Right atrium auricular region (tissue), 2 donors: ENCODE measurements at regions not wholly inside any gene's neighbourhood (a gene's known extent, or its start where the extent isn't known, plus 50 kb on each side); places are given as distances from the start of the nearest gene placed in this dataset.

Experiments
- DNase-seq: peaks from one replicate; pipeline ENCODE4 v3.0.0-alpha.2; 2019; ENCODE audit warnings: low spot score
- H3K27ac ChIP-seq, 2 donors: fragments of 200-600 bp; sonication (generic); 1 replicate in 1 of 2; 2 replicates in 1 of 2; pipeline ENCODE4 v1.5.1; 2016 to 2019
- H3K27me3 ChIP-seq, 2 donors: fragments of 200-600 bp; sonication (generic); one replicate each; pipeline versions ENCODE4 v1.5.1 to v1.6.0; 2017 to 2019
- H3K36me3 ChIP-seq: fragments of 200-600 bp; sonication (generic); one replicate; pipeline ENCODE4 v1.5.1; 2016
- H3K4me1 ChIP-seq, 2 donors: fragments of 200-600 bp; sonication (generic); one replicate each; pipeline versions ENCODE4 v1.5.1 to v1.6.0; 2017 to 2019
- H3K4me3 ChIP-seq, 2 donors: fragments of 200-600 bp; sonication (generic); 1 replicate in 1 of 2; 2 replicates in 1 of 2; pipeline ENCODE4 v1.5.1; 2017 to 2019; ENCODE audit warnings: mild to moderate bottlenecking in 1 of 2, moderate library complexity in 1 of 2
- H3K9me3 ChIP-seq, 2 donors: fragments of 200-600 bp; sonication (generic); one replicate each; pipeline ENCODE4 v1.5.1; 2019
- CTCF ChIP-seq, 2 donors: fragments of 200-600 bp; sonication (generic); IDR thresholded peaks; one replicate each; pipeline ENCODE4 v1.5.1; 2019; ENCODE audit warnings: antibody characterized with exemption in 2 of 2

GRCh38 chr2:81007104-81007503 lies 702.6 kb upstream of the LRRTM1 start:
- no peak overlapping the region for H3K27ac ChIP-seq
- no peak overlapping the region for H3K4me3 ChIP-seq
- no peaks in the 10 kb centered on the region for H3K36me3 ChIP-seq
- no peak for DNase-seq
- H3K9me3 ChIP-seq, result peaks cover 0 to 25% of the 10 kb centered on the region in 2 donors
- no peaks in the 10 kb centered on the region for H3K27me3 ChIP-seq
- no peaks in the 10 kb centered on the region for H3K4me1 ChIP-seq
- TF ChIP-seq CTCF (IDR thresholded peaks at IDR 0.05), result no peak

GRCh38 chr2:81002906-81003305 lies 698.4 kb upstream of the LRRTM1 start:
- H3K9me3 ChIP-seq, result peaks cover 0 to 25% of the 10 kb centered on the region in 2 donors

GRCh38 chr2:80987466-80987865 lies 682.9 kb upstream of the LRRTM1 start:
- no peaks in the 10 kb centered on the region for H3K36me3 ChIP-seq
- no peak overlapping the region for H3K4me3 ChIP-seq
- no peak overlapping the region for H3K27ac ChIP-seq
- H3K27me3 ChIP-seq, result no peaks in the 10 kb centered on the region
- DNase-seq, result no peak
- H3K9me3 ChIP-seq, result no peaks in the 10 kb centered on the region
- no peaks in the 10 kb centered on the region for H3K4me1 ChIP-seq
- TF ChIP-seq CTCF (IDR thresholded peaks at IDR 0.05), result no peak

More at GRCh38 chr2:81002906-81003305, 698.4 kb upstream of the LRRTM1 start:
- Histone ChIP-seq H3K4me1 (no peaks in the 10 kb centered on the region), H3K36me3 (no peaks in the 10 kb centered on the region), H3K4me3 (no peak overlapping the region), H3K27ac (no peak overlapping the region), H3K27me3 (no peaks in the 10 kb centered on the region)
- DNase-seq, result no peak
- no peak for TF ChIP-seq CTCF (IDR thresholded peaks at IDR 0.05)

- H3K27ac ChIP-seq, result no peak overlapping the region
- no peak for TF ChIP-seq CTCF (IDR thresholded peaks at IDR 0.05)
- DNase-seq, result no peak
- H3K4me3 ChIP-seq, result no peak overlapping the region
- no peaks in the 10 kb centered on the region for H3K36me3 ChIP-seq
- H3K27me3 ChIP-seq, result no peaks in the 10 kb centered on the region
- peaks cover 0 to 44% of the 10 kb centered on the region in 2 donors for H3K9me3 ChIP-seq
- no peaks in the 10 kb centered on the region for H3K4me1 ChIP-seq
Measured at GRCh38 chr2:80969900-80970299, 665.3 kb upstream of the LRRTM1 start.

GRCh38 chr2:80968450-80968849 lies 663.9 kb upstream of the LRRTM1 start:
- no peak overlapping the region for H3K4me3 ChIP-seq
- H3K9me3 ChIP-seq, result peaks cover 0 to 53% of the 10 kb centered on the region in 2 donors
- no peaks in the 10 kb centered on the region for H3K27me3 ChIP-seq
- H3K4me1 ChIP-seq, result no peaks in the 10 kb centered on the region
- no peak for TF ChIP-seq CTCF (IDR thresholded peaks at IDR 0.05)
- H3K27ac ChIP-seq, result no peak overlapping the region
- DNase-seq, result no peak
- no peaks in the 10 kb centered on the region for H3K36me3 ChIP-seq

GRCh38 chr2:80947601-80948130 lies 643.1 kb upstream of the LRRTM1 start:
- no peak for TF ChIP-seq CTCF (IDR thresholded peaks at IDR 0.05)
- no peaks in the 10 kb centered on the region for H3K27me3 ChIP-seq
- DNase-seq, result no peak
- H3K4me3 ChIP-seq, result no peak overlapping the region
- no peaks in the 10 kb centered on the region for H3K4me1 ChIP-seq
- no peak overlapping the region for H3K27ac ChIP-seq
- no peaks in the 10 kb centered on the region for H3K36me3 ChIP-seq
- H3K9me3 ChIP-seq, result no peaks in the 10 kb centered on the region
